GM19395 (cell line): ENCODE measurements at regions not wholly inside any gene's neighbourhood (a gene's known extent, or its start where the extent isn't known, plus 50 kb on each side); places are given as distances from the start of the nearest gene placed in this dataset.
"Not testable (repeated sequence)": the region's sequence is repeated elsewhere in the genome, so short reads cannot be mapped to it uniquely, and the experiment has no call there.

ENCODE experiments used
- ATAC-seq: cut with Tn5 transposase; IDR thresholded peaks from one replicate; pipeline ENCODE4 v1.9.1; 2021; ENCODE audit warnings: mild to moderate bottlenecking, moderate library complexity; ENCODE audit not compliant: unreplicated experiment

DNA sequence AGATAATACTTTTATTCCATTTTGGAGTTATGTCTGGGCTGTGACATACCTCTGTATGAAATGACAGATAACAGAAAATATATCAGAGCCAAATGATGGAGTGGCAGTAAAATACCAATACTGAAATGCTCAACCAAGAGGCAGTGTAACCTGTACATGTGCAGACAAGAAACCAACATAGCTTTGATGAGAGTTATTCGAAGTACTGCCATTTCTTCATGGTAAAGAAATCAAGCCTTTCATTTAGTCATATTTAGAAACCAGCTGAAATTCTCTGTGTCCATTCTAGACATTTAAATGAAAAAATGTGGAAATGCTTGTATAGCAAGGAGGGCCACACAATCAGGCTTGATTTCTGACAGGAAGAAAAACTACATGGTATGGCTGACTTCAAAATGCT lies 127.1 kb upstream of the PTPRZ1 start:
- no peak for ATAC-seq

GRCh38 chr7:121744877-121745276 lies 128.1 kb upstream of the PTPRZ1 start:
- no peak for ATAC-seq

DNA sequence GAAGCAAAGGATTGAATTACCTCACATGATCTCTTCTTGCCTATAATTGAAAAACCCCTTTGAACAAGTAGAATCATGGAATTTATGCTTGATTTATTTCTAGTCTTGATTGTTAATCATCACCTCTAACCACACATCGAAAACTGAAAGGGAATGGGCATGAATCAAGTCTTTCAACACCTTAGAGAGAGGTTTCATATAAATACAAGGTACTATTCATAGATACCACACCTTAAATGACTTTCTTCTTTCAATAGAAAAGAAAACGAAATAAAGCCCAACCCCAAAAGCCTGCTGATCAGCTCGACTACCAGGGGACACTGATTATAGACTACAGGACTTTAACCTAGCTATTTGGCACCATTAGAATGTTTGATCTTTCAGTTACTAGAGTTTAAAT lies 128.6 kb upstream of the PTPRZ1 start:
- no peak for ATAC-seq

GRCh38 chr7:121741896-121742295 lies 131.1 kb upstream of the PTPRZ1 start:
- no peak for ATAC-seq

- ATAC-seq: no peak
These were observed 133.5 kb upstream of the PTPRZ1 start for GRCh38 chr7:121739465-121739864.

DNA sequence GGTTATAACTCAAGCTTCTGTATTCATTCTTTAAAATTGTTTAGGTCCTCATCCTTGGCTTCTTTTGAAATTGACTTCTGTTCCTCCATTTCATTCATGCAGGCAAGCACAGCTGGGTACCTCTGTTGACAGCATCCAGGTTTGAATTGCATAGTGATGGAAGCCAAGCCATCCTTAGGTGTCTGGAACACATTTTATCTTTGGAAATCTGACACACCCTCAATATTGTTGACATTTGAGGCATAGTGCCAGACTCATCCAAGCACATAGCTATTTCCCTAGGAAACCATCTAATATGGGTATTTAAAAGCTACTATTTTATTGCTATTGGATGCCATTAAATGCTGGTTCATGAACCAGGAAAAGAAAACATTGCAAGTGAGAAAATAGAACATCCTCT lies 142.1 kb upstream of the PTPRZ1 start:
- ATAC-seq: no peak

DNA sequence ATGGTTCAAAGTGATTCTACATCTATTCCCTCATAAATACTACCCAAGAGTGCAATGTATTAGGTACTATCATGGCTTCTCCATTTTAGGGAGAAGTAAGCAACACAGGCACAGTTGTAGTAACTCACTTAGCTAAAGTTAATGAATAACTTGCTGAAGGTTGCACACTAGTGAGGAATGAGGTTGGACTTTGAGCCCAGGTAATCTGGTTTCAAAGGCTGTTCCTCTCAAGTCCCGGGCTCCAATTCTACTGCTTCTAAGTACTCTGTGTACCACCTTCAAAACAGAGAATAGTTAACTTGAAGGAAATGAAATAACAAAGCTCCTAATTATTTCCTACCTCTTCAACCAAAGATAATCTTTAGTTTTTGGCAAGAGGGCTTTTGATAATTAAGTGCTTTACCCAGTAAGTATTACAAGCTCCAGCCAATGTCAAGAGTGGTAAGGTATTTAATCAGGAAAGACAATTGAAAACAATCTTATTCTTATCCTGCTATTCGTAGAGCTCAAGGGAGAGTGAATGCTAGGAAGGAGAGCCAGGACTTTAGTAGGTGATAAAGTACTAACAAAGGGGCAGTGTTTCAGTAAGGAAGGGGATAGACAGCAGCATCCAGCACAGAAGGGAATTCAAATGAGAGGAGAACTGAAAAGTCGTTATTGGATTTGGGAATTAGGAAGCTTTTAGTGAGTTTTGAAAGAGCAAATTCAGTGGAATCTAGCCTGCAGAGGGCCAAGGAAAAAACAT lies 158.2 kb upstream of the PTPRZ1 start:
- no peak for ATAC-seq

GRCh38 chr7:121712961-121713360 lies 160.0 kb upstream of the PTPRZ1 start:
- ATAC-seq: not testable (repeated sequence)

DNA sequence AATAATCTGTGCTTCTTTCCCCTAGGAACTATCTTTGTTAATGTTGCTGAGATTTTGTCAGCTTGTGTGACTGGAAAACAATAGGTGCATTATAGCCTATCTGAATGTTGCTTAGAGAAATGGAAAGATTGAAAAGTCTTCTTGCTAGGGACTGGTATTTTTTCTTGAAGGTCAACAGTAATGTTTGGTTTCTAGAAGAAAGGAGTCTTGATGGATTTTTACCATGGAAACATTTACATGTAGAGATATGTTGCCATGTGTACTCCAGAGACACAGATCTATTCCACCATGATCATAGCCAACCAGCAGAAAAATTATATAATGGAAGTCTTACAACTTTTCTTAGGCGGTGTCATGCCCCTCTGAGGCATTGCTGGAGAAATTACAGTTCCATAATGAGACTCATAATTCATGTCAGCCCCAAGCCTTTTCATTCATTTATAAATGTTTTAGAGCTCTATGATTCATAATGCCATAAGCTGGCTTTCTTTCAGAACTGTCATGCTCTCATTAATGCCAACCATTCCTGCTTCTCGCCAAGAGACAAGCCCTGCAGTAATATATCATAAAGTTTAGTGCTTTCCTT lies 175.1 kb upstream of the PTPRZ1 start:
- no peak for ATAC-seq

DNA sequence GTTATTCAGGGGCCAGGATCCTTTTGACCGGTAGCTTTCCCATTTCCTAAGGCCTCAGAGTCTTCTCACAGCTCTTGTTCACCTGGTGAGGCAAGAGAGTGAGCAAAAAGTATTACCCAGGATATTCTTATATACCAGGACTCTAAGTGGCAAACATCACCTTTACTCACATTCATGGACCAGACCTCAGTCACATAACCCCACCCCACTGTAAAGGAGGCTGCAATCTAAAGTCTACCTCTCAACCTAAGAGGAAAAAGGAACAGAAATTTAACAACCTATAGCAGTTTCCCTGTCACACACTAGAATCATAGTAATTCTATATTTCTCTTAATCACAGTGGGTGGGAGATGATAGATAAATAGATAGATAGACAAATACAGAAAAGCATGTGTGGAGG lies 176.0 kb upstream of the PTPRZ1 start:
- ATAC-seq: no peak

- ATAC-seq: no peak
These were observed 183.2 kb upstream of the PTPRZ1 start for GRCh38 chr7:121689749-121690148.

DNA sequence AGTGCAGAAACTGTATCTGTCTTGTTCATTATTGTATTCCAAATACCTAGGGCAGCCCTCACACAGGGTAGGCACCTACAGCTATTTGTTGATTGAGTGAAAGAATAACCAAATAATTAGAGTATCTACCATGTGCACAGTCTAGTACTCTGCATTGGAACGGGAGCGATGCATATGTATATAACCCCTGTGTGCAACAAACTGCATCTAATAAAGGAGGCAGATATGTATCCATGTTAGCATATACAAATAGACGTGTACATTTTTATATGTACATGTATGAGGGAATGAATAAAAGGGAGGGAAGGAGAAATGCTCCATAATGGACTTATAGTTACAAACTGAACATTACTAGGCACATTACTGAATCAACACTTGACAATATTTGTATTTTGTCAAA lies 191.3 kb upstream of the PTPRZ1 start:
- ATAC-seq: no peak

GRCh38 chr7:121676168-121676567 lies 196.8 kb upstream of the PTPRZ1 start:
- no peak for ATAC-seq

- not testable (repeated sequence) for ATAC-seq
These were observed 198.5 kb upstream of the PTPRZ1 start for GRCh38 chr7:121674455-121674854.

- no peak for ATAC-seq
These were observed 203.8 kb upstream of the PTPRZ1 start for GRCh38 chr7:121669144-121669543.

DNA sequence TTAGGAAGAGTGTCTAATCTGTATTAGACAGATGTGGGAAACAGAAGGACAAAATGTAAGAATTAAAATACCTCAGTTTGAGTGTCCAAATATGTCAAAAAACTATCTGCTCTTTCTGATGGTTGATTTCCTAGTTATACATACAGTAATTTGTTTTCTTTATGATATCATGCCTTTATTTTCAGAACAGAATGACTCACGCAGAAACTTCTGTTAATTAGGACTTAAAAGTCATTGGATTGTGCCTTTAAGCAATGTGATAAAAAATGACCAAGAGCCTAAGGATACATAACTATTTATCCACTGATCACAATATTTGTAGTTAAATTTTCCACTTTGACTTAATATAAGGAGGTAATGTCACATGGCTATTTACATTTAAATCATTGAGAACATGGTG lies 206.7 kb upstream of the PTPRZ1 start:
- no peak for ATAC-seq

GRCh38 chr7:121643320-121643719 lies 229.6 kb upstream of the PTPRZ1 start:
- no peak for ATAC-seq

GRCh38 chr7:121639705-121640104 lies 233.3 kb upstream of the PTPRZ1 start:
- no peak for ATAC-seq

GRCh38 chr7:121638286-121638685 lies 234.7 kb upstream of the PTPRZ1 start:
- no peak for ATAC-seq

GRCh38 chr7:121634356-121634755 lies 238.2 kb upstream of the FAM3C start:
- no peak for ATAC-seq

DNA sequence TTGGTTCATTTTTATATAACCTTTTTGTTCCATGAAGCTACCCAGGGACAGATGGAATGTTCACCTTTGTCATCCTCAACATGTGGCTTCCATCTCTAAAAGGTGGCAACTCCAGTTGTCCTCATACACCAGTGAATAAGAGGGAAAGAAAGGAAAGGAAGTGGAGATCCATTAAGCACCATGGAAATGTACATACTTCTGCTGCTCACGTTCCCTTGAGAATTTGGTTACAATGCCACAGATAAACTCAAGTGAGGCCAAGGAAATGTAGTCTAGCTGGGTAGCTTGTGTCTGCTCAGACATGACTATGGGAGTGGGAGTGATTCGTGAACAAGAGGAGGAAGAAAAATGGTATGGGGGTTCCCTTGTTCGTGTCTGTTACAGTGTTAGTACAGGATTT lies 237.1 kb upstream of the FAM3C start:
- ATAC-seq: no peak

GRCh38 chr7:121624958-121625357 lies 228.8 kb upstream of the FAM3C start:
- no peak for ATAC-seq
